ENCODE measurements at regions not wholly inside any gene's neighbourhood (a gene's known extent, or its start where the extent isn't known, plus 50 kb on each side); places are given as distances from the start of the nearest gene placed in this dataset.
"Not testable (repeated sequence)": the region's sequence is repeated elsewhere in the genome, so short reads cannot be mapped to it uniquely, and the experiment has no call there.

GRCh38 chr9:41754822-41755221 is 374.4 kb downstream of the CNTNAP3B start:
- DNase-seq (ENCODE audit: low read depth in 2 of 2), result not testable (repeated sequence)

DNA sequence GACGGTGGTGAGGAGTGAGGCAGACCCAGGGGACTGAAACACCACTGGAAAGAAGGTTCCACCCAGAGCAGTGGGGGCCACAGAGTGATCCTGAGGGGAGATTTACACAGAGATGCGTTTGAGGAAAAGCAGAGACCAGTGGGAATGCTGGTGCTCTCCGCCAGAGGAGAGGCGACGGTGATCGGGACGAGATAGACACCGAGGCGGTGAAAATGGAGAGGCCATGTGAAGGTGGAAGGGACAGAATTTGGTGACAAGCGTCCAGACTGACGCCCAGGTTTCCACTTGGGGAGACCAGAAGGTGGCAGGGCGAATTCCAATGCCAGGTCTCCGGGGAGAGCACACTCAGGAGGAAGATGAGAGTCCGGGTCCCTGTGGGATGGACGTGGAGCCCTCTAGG is 374.8 kb downstream of the CNTNAP3B start:
- not testable (repeated sequence) for DNase-seq (ENCODE audit: low read depth in 2 of 2)

GRCh38 chr9:41741897-41742296 is 387.3 kb downstream of the CNTNAP3B start:
- not testable (repeated sequence) for DNase-seq (ENCODE audit: low read depth in 2 of 2)

- DNase-seq (ENCODE audit: low read depth in 2 of 2), result not testable (repeated sequence)
Measured at GRCh38 chr9:41741173-41741572, 388.1 kb downstream of the CNTNAP3B start.

GRCh38 chr9:41738681-41739080 is 390.5 kb downstream of the CNTNAP3B start:
- DNase-seq (ENCODE audit: low read depth in 2 of 2), result not testable (repeated sequence)

- not testable (repeated sequence) for DNase-seq (ENCODE audit: low read depth in 2 of 2)
Measured at GRCh38 chr9:41699190-41699589, 430.0 kb downstream of the CNTNAP3B start.

GRCh38 chr9:41697080-41697479 is 432.1 kb downstream of the CNTNAP3B start:
- not testable (repeated sequence) for DNase-seq (ENCODE audit: low read depth in 2 of 2)

DNA sequence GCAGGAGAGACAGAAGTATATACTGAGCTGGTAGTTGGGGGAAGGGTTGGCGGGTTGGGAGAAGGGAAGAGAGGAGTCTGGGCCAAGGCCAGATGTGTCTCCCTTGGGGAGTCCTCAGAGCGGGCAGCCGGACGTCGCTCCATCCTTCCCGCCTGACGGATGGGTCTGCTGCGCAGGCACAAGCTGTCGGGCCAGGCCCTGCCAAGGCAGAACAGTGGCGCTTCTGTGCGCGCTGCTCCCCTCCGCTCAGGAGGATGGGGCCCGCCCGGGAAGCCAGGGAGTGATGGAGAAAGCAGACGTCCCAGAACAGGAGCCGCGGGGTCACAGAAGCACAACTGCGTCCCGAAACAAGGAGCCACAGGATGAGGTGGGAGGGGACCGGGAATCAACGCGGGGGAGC is 449.9 kb downstream of the CNTNAP3B start:
- not testable (repeated sequence) for DNase-seq (ENCODE audit: low read depth in 2 of 2)

- not testable (repeated sequence) for DNase-seq (ENCODE audit: low read depth in 2 of 2)
Measured at GRCh38 chr9:41663497-41664036, 465.7 kb downstream of the CNTNAP3B start.

DNA sequence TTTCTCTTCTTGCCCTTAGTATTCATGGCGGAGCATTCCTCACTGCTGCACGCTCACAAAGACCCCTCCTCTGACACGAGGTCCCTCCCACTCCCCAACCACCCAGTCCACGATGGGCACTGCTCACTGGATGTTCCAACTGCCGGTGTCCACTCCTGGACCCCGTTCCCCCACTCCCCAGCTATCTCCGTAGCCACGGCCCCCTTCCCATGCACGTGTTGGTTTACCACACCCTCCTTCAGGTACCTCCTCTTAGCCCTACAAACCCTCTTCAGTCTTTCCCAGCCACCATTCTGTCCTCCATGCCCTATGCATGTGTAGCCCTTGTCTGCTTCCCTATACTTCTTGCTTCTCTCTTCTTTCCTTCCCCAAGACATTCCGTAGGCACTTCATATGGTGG is 469.6 kb upstream of the ZNG1F start:
- not testable (repeated sequence) for DNase-seq (ENCODE audit: low read depth in 2 of 2)

- not testable (repeated sequence) for DNase-seq (ENCODE audit: low read depth in 2 of 2)
Measured at GRCh38 chr9:41658116-41658515, 469.0 kb upstream of the ZNG1F start.

- DNase-seq (ENCODE audit: low read depth in 2 of 2), result not testable (repeated sequence)
Measured at GRCh38 chr9:41657141-41657540, 468.0 kb upstream of the ZNG1F start.

GRCh38 chr9:41655071-41655554 is 466.0 kb upstream of the ZNG1F start:
- DNase-seq (ENCODE audit: low read depth in 2 of 2), result not testable (repeated sequence)

DNA sequence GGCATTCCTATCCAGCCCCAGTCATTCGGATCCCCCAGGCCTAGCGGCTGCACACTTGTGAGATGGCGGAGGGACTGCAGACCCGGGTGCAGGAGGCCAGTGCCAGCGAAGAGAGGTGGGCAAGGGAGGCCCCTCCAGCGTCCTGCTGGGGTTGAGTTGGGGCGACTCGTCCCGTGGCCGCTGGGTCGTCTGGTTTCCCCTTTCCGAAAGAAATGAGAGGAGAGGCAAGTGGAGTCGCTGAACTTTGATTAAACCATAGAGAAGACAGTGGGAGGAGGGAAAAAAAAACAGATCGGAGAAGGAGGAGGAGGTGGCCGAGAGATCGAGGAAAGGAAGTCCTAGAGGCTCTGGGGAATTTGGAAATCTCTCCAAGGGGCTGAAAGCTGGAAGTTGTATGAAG is 465.2 kb upstream of the ZNG1F start:
- not testable (repeated sequence) for DNase-seq (ENCODE audit: low read depth in 2 of 2)

- not testable (repeated sequence) for DNase-seq (ENCODE audit: low read depth in 2 of 2)
Measured at GRCh38 chr9:41653560-41654340, 464.6 kb upstream of the ZNG1F start.

DNA sequence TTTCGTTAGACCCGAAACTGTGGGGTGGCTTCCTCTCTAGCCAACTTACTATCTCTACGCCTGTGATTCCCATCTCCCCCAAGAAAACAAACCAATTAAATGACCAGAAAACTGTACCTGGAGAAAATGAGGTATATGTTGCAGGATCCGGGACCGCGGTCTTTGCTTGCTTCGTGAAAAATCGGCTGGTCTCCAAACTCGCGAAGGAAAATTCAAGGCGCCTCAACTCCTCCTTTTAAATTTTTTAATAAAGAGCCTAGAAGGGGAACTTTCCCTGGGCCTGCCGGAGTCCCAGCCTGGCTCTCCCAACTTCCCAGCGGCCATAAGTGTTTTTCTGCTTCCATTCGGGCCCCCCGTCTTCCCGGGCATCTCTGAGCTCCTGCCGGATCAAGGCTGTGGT is 463.7 kb upstream of the ZNG1F start:
- not testable (repeated sequence) for DNase-seq (ENCODE audit: low read depth in 2 of 2)

DNA sequence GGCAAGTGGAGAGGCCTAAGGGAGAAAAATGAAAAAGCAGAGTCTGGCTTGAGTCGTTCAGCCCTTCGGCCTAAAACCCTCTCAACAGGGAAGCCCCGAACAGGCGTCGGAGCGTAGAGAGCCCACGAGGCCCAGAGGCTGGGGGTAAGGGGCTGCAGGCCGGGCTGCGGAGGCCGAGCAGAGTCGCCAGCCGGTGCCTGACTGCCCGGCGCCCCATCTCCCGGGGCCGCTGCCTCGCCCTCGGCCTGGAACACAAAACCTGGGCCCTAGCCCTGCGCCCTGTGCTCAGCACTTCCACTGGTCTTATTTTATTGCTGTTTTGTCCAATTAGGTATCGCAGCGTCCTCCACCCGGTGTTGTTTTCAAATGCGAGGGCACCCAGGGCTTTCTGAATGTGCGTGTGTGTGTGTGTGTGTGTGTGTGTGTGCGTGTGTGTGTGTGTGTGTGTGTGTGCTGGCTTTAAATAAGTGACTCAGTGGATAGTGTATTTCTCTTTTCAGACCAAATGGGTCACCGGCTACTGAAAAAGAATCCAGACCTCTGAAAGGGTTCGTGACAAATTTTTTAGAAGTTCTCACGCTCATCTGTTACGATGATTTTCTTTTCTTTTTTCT is 463.1 kb upstream of the ZNG1F start:
- not testable (repeated sequence) for DNase-seq (ENCODE audit: low read depth in 2 of 2)

DNA sequence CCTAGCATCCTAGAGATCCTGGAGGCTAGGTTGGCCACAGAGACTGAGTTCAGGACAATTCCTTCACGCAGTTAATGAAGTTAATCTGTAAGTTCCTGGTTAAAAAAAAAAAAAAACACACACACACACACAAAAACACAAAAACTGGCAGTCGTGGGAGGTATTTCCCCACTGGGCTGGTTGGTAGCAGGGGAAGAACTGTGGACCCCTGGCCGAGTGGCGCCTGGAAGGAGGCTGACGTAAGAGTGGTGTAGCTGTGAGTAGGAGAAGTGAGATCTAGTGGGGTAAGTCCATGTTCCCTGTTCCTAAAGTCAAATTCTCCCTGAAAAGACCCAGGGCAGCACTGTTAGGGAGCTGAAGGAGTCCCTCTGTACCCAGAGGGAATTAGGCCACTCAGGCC is 461.0 kb upstream of the ZNG1F start:
- not testable (repeated sequence) for DNase-seq (ENCODE audit: low read depth in 2 of 2)

GRCh38 chr9:41648564-41648963 is 459.4 kb upstream of the ZNG1F start:
- peak in 1 of 2 donors; percentile 18 for DNase-seq (ENCODE audit: low read depth in 2 of 2)

DNA sequence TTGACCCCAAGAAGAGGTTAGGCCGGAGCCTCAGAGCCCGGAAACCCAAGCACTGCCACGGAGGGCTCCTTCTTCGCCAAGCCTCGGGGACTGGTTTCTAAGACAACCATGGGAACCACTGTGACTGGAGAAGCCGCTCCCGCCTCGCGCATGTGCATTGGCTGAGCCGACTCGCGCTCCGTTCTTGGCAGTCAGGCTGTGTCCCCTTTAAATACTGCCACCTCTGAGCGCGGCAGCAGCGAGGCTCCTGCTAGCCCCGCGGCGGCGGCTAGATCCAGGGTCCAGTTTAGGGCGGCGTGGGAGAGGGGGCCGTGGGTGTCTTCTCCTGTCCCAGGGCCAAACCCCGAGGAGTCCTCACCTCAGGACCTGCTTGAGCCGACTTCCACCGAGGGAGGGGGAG is 457.1 kb upstream of the ZNG1F start:
- DNase-seq (ENCODE audit: low read depth in 2 of 2), result not testable (repeated sequence)

DNA sequence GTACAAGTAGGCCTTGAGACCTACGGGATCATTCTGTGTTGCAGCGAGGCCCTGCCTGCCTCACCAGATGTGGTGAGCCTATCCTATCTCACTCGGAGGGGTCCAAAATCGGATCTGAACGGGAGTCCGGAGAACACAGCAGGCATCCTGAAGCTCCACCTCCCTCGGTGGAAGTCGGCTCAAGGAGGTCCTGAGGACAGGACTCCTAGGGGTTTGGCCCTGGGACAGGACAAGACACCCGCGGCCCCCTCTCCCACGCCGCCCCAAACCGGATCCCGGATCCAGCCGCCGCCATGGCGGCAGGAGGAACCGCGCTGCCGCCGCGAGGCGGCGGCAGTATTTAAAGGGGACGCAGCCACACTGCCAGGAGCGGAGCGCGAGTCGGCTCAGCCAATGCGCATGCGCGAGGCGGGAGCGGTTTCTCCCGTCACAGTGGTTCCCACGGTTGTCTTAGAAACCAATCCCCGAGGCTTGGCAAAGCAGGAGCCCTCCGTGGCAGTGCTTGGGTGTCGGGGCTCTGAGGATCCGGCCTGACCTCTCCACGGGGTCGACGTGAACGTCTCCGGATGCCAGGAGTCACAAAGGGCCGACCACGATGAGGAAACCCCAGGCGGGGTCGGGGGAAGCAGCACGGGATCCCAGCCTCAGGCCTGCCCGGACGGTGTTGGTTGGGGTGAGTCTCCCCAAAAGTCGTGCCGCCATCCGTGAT is 454.6 kb upstream of the ZNG1F start:
- DNase-seq (ENCODE audit: low read depth in 2 of 2), result peak; percentile 39 to 49

GRCh38 chr9:41633726-41634125 is 444.6 kb upstream of the ZNG1F start:
- DNase-seq (ENCODE audit: low read depth in 2 of 2), result not testable (repeated sequence)

Measured in stimulated activated CD8-positive, alpha-beta memory T cell treated with anti-CD3 and anti-CD28 coated beads, Interleukin-7, amount 100 ng/mL, for 4 hours (primary cell).